Rectal smooth muscle tissue (tissue), 1 donor: ENCODE measurements at regions not wholly inside any gene's neighbourhood (a gene's known extent, or its start where the extent isn't known, plus 50 kb on each side); places are given as distances from the start of the nearest gene placed in this dataset.

ENCODE experiments used
- H3K27ac ChIP-seq: one replicate; pipeline ENCODE4 v1.7.0; 2013; ENCODE audit warnings: low read depth, low read length, inconsistent platforms
- H3K27me3 ChIP-seq: one replicate; pipeline ENCODE4 v1.7.0; 2013; ENCODE audit warnings: low read length; ENCODE audit not compliant: control insufficient read depth, insufficient read depth
- H3K36me3 ChIP-seq: one replicate; pipeline ENCODE4 v1.7.0; 2013; ENCODE audit warnings: low read length; ENCODE audit not compliant: control insufficient read depth, insufficient read depth
- H3K4me1 ChIP-seq: one replicate; pipeline ENCODE4 v1.7.0; 2013; ENCODE audit warnings: low read length; ENCODE audit not compliant: control insufficient read depth, insufficient read depth
- H3K4me3 ChIP-seq: one replicate; pipeline ENCODE4 v1.7.0; 2013; ENCODE audit warnings: low read length
- H3K9ac ChIP-seq: one replicate; pipeline ENCODE4 v1.7.0; 2013; ENCODE audit warnings: low read length

DNA sequence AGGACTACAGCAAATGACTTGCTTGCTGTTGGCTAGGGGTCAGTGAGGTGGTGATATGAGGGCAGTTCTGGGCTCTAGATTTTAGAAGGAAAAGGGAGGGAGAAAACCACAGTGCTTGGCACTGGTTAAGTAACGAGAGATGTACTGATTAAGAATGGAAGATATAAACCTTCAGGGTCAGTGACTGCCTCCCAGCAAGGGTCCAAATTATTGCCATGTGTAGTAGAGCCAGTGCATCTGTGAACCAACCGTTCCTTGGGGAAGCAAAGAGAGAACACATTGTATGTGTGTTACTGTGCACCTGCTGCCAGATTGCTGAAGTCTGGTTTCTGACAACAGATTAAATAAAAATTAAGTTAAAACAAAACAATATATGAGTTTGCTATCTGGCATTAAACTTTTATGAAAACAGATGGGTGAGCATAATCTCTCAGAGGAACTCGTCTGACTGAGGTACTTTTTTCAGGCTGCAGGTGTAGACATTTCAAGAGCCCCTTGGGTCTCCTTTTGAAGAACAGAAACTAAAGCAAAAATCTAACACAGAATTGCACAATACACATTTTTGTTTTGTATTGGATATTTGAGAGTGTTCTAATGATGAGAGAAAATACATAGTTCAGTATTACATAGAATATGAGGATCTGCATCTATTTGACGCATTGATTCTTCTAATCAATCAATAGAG is 1120.6 kb downstream of the SORCS3 start:
- no peaks in the 10 kb centered on the region for H3K27me3 ChIP-seq
- H3K36me3 ChIP-seq: no peaks in the 10 kb centered on the region
- H3K4me3 ChIP-seq: no peak overlapping the region
- H3K9ac ChIP-seq: no peak overlapping the region
- no peaks in the 10 kb centered on the region for H3K4me1 ChIP-seq
- no peak overlapping the region for H3K27ac ChIP-seq

DNA sequence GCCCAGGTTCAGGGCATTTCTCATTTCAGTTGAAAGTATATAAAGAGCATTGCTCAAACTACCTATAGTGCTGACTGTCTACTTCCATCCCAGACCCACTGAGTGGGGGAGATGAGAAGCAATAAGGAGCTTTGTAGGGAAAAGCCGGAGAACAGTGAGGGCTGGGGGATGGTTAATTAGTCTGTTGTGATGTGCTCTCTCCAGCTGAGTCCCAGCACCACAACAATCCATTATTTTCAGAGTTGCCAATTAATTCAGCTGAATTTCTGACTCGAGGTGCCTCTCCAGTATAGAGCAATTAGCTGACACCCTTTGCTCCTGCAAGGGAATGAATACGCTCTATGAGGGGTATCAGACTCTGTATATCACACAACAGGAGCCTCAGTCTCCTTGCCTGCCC is 1118.6 kb downstream of the SORCS3 start:
- H3K36me3 ChIP-seq: no peaks in the 10 kb centered on the region
- H3K27me3 ChIP-seq: no peaks in the 10 kb centered on the region
- no peaks in the 10 kb centered on the region for H3K4me1 ChIP-seq
- H3K4me3 ChIP-seq: no peak overlapping the region
- no peak overlapping the region for H3K27ac ChIP-seq
- no peak overlapping the region for H3K9ac ChIP-seq

GRCh38 chr10:105758209-105758998 is 1117.3 kb downstream of the SORCS3 start:
- Histone ChIP-seq H3K9ac (no peak overlapping the region), H3K27ac (no peak overlapping the region), H3K4me1 (no peaks in the 10 kb centered on the region), H3K36me3 (no peaks in the 10 kb centered on the region), H3K27me3 (no peaks in the 10 kb centered on the region), H3K4me3 (no peak overlapping the region)

DNA sequence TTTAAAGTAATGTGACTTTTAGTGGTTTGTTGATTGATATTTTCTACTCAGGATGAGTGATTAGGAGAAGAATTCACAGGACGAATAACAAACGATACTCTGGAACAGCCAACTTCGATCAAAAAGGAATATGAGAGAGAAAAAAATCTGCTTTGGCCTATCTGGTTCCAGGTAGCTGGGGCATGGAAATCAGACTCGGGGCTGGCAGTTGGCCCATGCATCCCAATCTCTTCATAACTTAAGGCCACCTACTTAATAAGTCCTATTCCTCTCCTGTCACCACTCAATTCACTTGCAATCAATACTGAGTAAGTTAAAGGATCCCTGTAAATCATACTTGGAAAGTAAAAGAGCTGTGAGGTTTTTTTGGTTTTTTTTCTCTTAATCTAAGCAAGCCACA is 1116.2 kb downstream of the SORCS3 start:
- H3K27ac ChIP-seq: no peak overlapping the region

DNA sequence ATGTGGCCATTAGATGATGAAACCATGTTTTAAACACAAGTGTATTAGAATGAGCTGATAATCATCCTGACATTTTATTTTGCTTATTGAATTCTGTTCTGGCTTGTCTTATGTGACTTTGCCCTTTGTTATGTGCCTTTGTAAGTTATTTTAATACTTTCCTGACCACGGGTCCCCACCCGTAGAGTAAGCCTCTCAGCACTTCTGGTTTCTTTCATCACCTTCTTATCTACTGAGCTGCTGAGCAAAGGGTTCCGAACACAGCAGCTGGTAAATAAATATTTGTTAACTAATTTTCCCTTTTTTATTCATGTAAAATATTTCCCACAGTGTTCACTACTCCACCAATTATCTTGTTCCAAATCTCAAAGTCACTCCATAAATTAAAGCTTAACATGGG is 1115.3 kb downstream of the SORCS3 start:
- Histone ChIP-seq H3K9ac (no peak overlapping the region), H3K36me3 (no peaks in the 10 kb centered on the region), H3K4me3 (no peak overlapping the region), H3K27ac (no peak overlapping the region), H3K4me1 (no peaks in the 10 kb centered on the region), H3K27me3 (no peaks in the 10 kb centered on the region)

More for the DNA sequence above, 1116.2 kb downstream of the SORCS3 start:
- Histone ChIP-seq H3K4me1 (no peaks in the 10 kb centered on the region), H3K27me3 (no peaks in the 10 kb centered on the region), H3K9ac (no peak overlapping the region), H3K4me3 (no peak overlapping the region), H3K36me3 (no peaks in the 10 kb centered on the region)

DNA sequence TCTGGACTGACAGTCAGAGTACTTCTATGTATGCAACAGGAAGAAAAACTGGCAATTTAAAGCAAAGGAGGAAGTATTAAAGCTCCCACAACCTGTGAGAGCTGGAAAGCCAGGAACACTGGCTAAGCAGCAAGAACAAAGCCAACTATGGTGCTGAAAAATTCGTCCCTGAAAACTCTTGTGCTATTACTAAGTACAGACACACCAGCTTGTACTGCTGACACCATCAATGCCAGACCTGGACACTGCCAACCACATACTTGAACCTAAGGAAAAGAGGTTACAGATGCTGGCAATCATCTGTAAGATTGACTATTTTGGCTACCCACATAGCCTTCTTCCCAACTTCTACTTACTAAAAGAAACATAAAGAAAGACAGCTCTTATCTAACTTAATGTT is 1110.6 kb downstream of the SORCS3 start:
- no peaks in the 10 kb centered on the region for H3K27me3 ChIP-seq

GRCh38 chr10:105745596-105746148 is 1104.6 kb downstream of the SORCS3 start:
- Histone ChIP-seq H3K9ac (no peak overlapping the region), H3K27me3 (no peaks in the 10 kb centered on the region), H3K36me3 (no peaks in the 10 kb centered on the region), H3K4me3 (no peak overlapping the region), H3K27ac (no peak overlapping the region), H3K4me1 (no peaks in the 10 kb centered on the region)

More for the DNA sequence above, 1110.6 kb downstream of the SORCS3 start:
- Histone ChIP-seq H3K4me3 (no peak overlapping the region), H3K36me3 (no peaks in the 10 kb centered on the region), H3K27ac (no peak overlapping the region), H3K4me1 (no peaks in the 10 kb centered on the region), H3K9ac (no peak overlapping the region)

- Histone ChIP-seq H3K9ac (no peak overlapping the region), H3K36me3 (no peaks in the 10 kb centered on the region), H3K27me3 (no peaks in the 10 kb centered on the region), H3K4me3 (no peak overlapping the region), H3K4me1 (no peaks in the 10 kb centered on the region), H3K27ac (no peak overlapping the region)
These were observed 1102.4 kb downstream of the SORCS3 start for GRCh38 chr10:105743343-105744056.

DNA sequence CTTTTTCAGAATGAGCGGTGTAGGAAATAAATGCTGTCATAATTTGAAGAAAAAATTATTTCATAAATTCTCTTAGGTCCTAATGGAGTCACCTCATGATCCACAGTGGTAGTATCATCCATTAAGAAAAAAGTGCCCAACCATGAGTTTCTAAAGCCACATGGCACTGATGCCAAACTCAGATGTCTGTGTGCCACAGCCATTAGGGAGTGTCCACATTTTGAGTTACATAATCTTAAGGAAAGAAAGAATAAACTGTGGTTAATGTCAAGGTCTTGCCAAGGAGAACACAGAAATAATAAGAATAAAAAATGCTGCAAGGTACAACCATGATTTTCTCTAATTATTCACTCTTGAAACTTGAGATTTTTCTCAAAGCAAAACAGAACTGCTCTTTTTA is 1101.8 kb downstream of the SORCS3 start:
- H3K4me3 ChIP-seq: no peak overlapping the region
- H3K27ac ChIP-seq: no peak overlapping the region
- no peaks in the 10 kb centered on the region for H3K36me3 ChIP-seq
- H3K9ac ChIP-seq: no peak overlapping the region
- no peaks in the 10 kb centered on the region for H3K4me1 ChIP-seq
- no peaks in the 10 kb centered on the region for H3K27me3 ChIP-seq

GRCh38 chr10:105742184-105742583 is 1101.1 kb downstream of the SORCS3 start:
- no peaks in the 10 kb centered on the region for H3K36me3 ChIP-seq
- H3K4me3 ChIP-seq: no peak overlapping the region
- no peaks in the 10 kb centered on the region for H3K4me1 ChIP-seq
- no peaks in the 10 kb centered on the region for H3K27me3 ChIP-seq
- no peak overlapping the region for H3K27ac ChIP-seq
- no peak overlapping the region for H3K9ac ChIP-seq

DNA sequence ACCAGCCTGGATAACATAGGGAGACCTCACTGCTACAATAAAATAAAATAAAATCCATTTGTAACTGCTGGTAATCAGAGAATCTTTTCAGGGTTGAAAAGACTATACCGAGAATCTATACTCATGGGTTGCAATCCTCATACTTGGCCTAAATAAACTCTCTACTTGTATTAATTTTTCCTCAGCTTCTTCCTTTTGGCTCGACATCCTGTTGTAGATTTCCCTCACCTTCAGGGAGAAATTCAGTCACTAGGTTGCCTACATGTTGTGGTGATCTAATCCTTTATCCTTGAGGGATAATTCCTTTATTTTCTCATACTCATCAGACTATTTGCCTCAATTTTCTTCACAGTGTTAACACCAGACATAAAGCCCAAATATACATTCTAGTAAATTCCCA is 1093.4 kb downstream of the SORCS3 start:
- no peak overlapping the region for H3K9ac ChIP-seq
- H3K4me3 ChIP-seq: no peak overlapping the region
- no peaks in the 10 kb centered on the region for H3K27me3 ChIP-seq
- H3K27ac ChIP-seq: no peak overlapping the region
- H3K36me3 ChIP-seq: no peaks in the 10 kb centered on the region
- H3K4me1 ChIP-seq: no peaks in the 10 kb centered on the region

DNA sequence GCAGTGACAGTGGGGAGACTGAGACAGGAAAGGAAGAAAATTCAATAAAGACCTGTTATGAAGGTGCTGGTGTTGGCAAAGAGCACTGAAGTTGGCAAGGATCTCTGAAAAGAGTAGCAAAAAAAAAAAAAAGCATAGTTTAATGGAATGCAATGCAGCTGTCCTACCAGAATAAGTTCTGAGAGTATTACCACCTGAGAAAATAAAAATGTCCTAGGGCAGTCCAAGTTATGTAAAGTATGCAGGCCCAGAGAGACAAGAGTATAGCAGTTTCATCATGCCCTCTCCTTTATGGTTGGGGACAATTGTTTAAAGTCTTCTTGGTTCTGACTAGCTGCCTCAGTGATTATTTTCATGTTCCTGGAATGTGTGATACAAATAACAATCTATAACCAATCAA is 1092.8 kb downstream of the SORCS3 start:
- Histone ChIP-seq H3K4me1 (no peaks in the 10 kb centered on the region), H3K36me3 (no peaks in the 10 kb centered on the region), H3K9ac (no peak overlapping the region), H3K4me3 (no peak overlapping the region), H3K27me3 (no peaks in the 10 kb centered on the region), H3K27ac (no peak overlapping the region)
